H9 (cell line): ENCODE measurements at regions not wholly inside any gene's neighbourhood (a gene's known extent, or its start where the extent isn't known, plus 50 kb on each side); places are given as distances from the start of the nearest gene placed in this dataset.

ENCODE experiments used
- DNase-seq: peaks from one replicate; pipeline ENCODE4 v3.0.0-alpha.2; 2017
- H2AFZ ChIP-seq: one replicate; pipeline ENCODE4 v1.6.1; 2013; ENCODE audit warnings: mild to moderate bottlenecking, low read length, control low read depth, moderate library complexity
- H2AK5ac ChIP-seq: 2 replicates; pipeline ENCODE4 v1.6.1; 2013; ENCODE audit warnings: low read length, control low read depth, mixed read lengths; ENCODE audit not compliant: insufficient read length
- H2BK120ac ChIP-seq: one replicate; pipeline ENCODE4 v1.6.1; 2013; ENCODE audit warnings: low read depth, mild to moderate bottlenecking, low read length, control low read depth, inconsistent platforms; ENCODE audit not compliant: poor library complexity, severe bottlenecking
- H2BK12ac ChIP-seq: 2 replicates; pipeline ENCODE4 v1.6.1; 2013; ENCODE audit warnings: low read length, control low read depth, mixed read lengths, low read depth; ENCODE audit not compliant: insufficient read length
- H2BK15ac ChIP-seq: 2 replicates; pipeline ENCODE4 v1.6.1; 2013; ENCODE audit warnings: low read depth, low read length, control low read depth
- H2BK20ac ChIP-seq: one replicate; pipeline ENCODE4 v1.6.1; 2013; ENCODE audit warnings: low read depth, mild to moderate bottlenecking, low read length, control low read depth, inconsistent platforms; ENCODE audit not compliant: poor library complexity, severe bottlenecking
- H2BK5ac ChIP-seq: 2 replicates; pipeline ENCODE4 v1.6.1; 2013; ENCODE audit warnings: low read length, control low read depth, mixed read lengths; ENCODE audit not compliant: insufficient read length
- H3K14ac ChIP-seq: 2 replicates; pipeline ENCODE4 v1.6.1; 2013; ENCODE audit warnings: low read length, control low read depth; ENCODE audit not compliant: insufficient read depth
- H3K18ac ChIP-seq: 2 replicates; pipeline ENCODE4 v1.6.1; 2013; ENCODE audit warnings: low read depth, mild to moderate bottlenecking, mixed read lengths, low read length, control low read depth; ENCODE audit not compliant: insufficient read length
- H3K23ac ChIP-seq: 2 replicates; pipeline ENCODE4 v1.6.1; 2013; ENCODE audit warnings: low read length, control low read depth, mixed read lengths, low read depth; ENCODE audit not compliant: insufficient read length
- H3K23me2 ChIP-seq: 2 replicates; pipeline ENCODE4 v1.6.1; 2013; ENCODE audit warnings: low read depth, mild to moderate bottlenecking, mixed read lengths, low read length, control low read depth; ENCODE audit not compliant: insufficient read length, poor library complexity, severe bottlenecking
- H3K27ac ChIP-seq: 2 replicates; pipeline ENCODE4 v1.5.1; 2013; ENCODE audit warnings: low read length, control low read depth, mixed read lengths, low read depth; ENCODE audit not compliant: insufficient read length
- H3K27me3 ChIP-seq: 2 replicates; pipeline ENCODE4 v1.6.1; 2013; ENCODE audit warnings: low read length, control low read depth, inconsistent platforms; ENCODE audit not compliant: insufficient read depth
- H3K4ac ChIP-seq: 2 replicates; pipeline ENCODE4 v1.6.1; 2013; ENCODE audit warnings: low read depth, mild to moderate bottlenecking, control low read depth, inconsistent platforms, low read length, moderate library complexity
- H3K4me1 ChIP-seq: 2 replicates; pipeline ENCODE4 v1.6.1; 2013; ENCODE audit warnings: low read length, control low read depth, inconsistent platforms; ENCODE audit not compliant: insufficient read depth
- H3K4me2 ChIP-seq: 2 replicates; pipeline ENCODE4 v1.6.1; 2013; ENCODE audit warnings: low read length, control low read depth, mixed read lengths; ENCODE audit not compliant: insufficient read length, insufficient read depth
- H3K56ac ChIP-seq: 2 replicates; pipeline ENCODE4 v1.6.1; 2013; ENCODE audit warnings: low read depth, mild to moderate bottlenecking, mixed read lengths, low read length, control low read depth; ENCODE audit not compliant: insufficient read length
- H3K79me1 ChIP-seq: 2 replicates; pipeline ENCODE4 v1.6.1; 2013; ENCODE audit warnings: low read depth, mild to moderate bottlenecking, moderate library complexity, low read length, control low read depth, inconsistent platforms; ENCODE audit not compliant: insufficient read depth, poor library complexity, severe bottlenecking
- H3K79me2 ChIP-seq: 2 replicates; pipeline ENCODE4 v1.6.1; 2013; ENCODE audit warnings: low read length, control low read depth, inconsistent platforms; ENCODE audit not compliant: insufficient read depth
- H3K9ac ChIP-seq: 2 replicates; pipeline ENCODE4 v1.6.1; 2013; ENCODE audit warnings: low read length, control low read depth, mixed read lengths; ENCODE audit not compliant: insufficient read length; ENCODE audit errors: extremely low read depth
- H3K9me3 ChIP-seq: one replicate; pipeline ENCODE4 v1.6.1; 2013; ENCODE audit warnings: low read depth, low read length, inconsistent platforms; ENCODE audit not compliant: control insufficient read depth
- H3T11ph ChIP-seq: one replicate; pipeline ENCODE4 v1.6.1; 2013; ENCODE audit warnings: mild to moderate bottlenecking, low read length, control low read depth, inconsistent platforms
- H4K20me1 ChIP-seq: one replicate; pipeline ENCODE4 v1.6.1; 2013; ENCODE audit not compliant: control insufficient read depth, insufficient read length, insufficient read depth
- H4K5ac ChIP-seq: 2 replicates; pipeline ENCODE4 v1.6.1; 2013; ENCODE audit warnings: low read depth, mild to moderate bottlenecking, mixed read lengths, low read length, control low read depth; ENCODE audit not compliant: insufficient read length
- H4K8ac ChIP-seq: replicated peaks from 2 replicates; pipeline ENCODE4 v1.6.1; 2013; ENCODE audit warnings: low read length, control low read depth, mixed read lengths, low read depth; ENCODE audit not compliant: insufficient read length
- H4K91ac ChIP-seq: 2 replicates; pipeline ENCODE4 v1.6.1; 2013; ENCODE audit warnings: low read depth, mild to moderate bottlenecking, moderate library complexity, mixed read lengths, low read length, control low read depth; ENCODE audit not compliant: insufficient read length
- H3K27ac Mint-ChIP-seq, 3 experiments: 2 replicates in 2 of 3; 3 replicates in 1 of 3; pipeline ENCODE4 v1.8.0; 2020 to 2021; ENCODE audit warnings: mixed read lengths in 3 of 3, mild to moderate bottlenecking in 1 of 3, moderate library complexity in 1 of 3
- H3K27me3 Mint-ChIP-seq: 2 replicates; pipeline ENCODE4 v1.8.0; 2021; ENCODE audit warnings: low read depth, mild to moderate bottlenecking, moderate library complexity, mixed read lengths
- H3K36me3 Mint-ChIP-seq, 3 experiments: 2 replicates in 2 of 3; 3 replicates in 1 of 3; pipeline ENCODE4 v1.8.0; 2020 to 2021; ENCODE audit warnings: low read depth in 3 of 3, mixed read lengths in 3 of 3; ENCODE audit not compliant: insufficient read depth in 1 of 3
- H3K4me1 Mint-ChIP-seq, 2 experiments: 2 replicates each; pipeline ENCODE4 v1.8.0; 2020; ENCODE audit warnings: mixed read lengths in 2 of 2
- H3K4me3 Mint-ChIP-seq, 2 experiments: 2 replicates in 1 of 2; 3 replicates in 1 of 2; pipeline ENCODE4 v1.8.0; 2020 to 2021; ENCODE audit warnings: mild to moderate bottlenecking in 2 of 2, mixed read lengths in 2 of 2, moderate library complexity in 1 of 2
- H3K9me3 Mint-ChIP-seq, 2 experiments: 2 replicates in 1 of 2; 3 replicates in 1 of 2; pipeline ENCODE4 v1.8.0; 2020; ENCODE audit warnings: mild to moderate bottlenecking in 2 of 2, mixed read lengths in 2 of 2, moderate library complexity in 1 of 2
- TF ChIP-seq, protein P1 (sequence below): fragments of 200-600 bp; sonication (generic); conservative IDR thresholded peaks from 3 replicates; pipeline ENCODE4 v1.8.0; 2021; ENCODE audit warnings: antibody characterized with exemption, mild to moderate bottlenecking

DNA sequence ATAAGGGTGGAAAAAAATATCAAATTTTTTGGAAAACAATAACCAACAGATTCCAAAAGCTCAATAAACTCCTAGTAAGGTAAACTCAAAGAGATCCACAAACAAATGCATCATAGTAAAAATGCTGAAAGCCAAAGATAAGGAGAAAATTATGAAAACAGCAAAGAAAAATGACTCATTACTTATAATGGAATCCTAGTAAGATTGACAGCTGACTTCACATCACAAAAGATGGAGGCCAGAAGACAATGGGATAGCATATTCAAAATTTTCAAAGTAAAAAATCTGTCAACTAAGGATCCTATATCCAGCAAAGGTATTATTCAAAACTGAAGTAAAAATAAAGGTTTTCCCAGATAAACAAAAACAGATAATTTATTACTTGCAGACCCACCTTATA is 183.4 kb upstream of the VIPR2 start:
- Histone ChIP-seq H2AFZ (no peak overlapping the region), H3K9me3 (peaks cover 32% of the 10 kb centered on the region)

More for the DNA sequence above, 183.4 kb upstream of the VIPR2 start:
- H3K79me1 ChIP-seq, result no peaks in the 10 kb centered on the region
- no peaks in the 10 kb centered on the region for H3K27me3 ChIP-seq
- no peak overlapping the region for H3K4ac ChIP-seq
- Mint-ChIP-seq H3K9me3 (peaks cover 45 to 79% of the 10 kb centered on the region in 2 experiments), H3K27me3 (no peaks in the 10 kb centered on the region), H3K4me3 (no peak overlapping the region), H3K27ac (no peak overlapping the region), H3K36me3 (peaks cover 0 to 22% (median 4%) of the 10 kb centered on the region in 3 experiments; a peak in 6 of 7 replicates), H3K4me1 (no peaks in the 10 kb centered on the region)
- H2BK15ac ChIP-seq, result no peak overlapping the region
- TF ChIP-seq, protein P1, sequence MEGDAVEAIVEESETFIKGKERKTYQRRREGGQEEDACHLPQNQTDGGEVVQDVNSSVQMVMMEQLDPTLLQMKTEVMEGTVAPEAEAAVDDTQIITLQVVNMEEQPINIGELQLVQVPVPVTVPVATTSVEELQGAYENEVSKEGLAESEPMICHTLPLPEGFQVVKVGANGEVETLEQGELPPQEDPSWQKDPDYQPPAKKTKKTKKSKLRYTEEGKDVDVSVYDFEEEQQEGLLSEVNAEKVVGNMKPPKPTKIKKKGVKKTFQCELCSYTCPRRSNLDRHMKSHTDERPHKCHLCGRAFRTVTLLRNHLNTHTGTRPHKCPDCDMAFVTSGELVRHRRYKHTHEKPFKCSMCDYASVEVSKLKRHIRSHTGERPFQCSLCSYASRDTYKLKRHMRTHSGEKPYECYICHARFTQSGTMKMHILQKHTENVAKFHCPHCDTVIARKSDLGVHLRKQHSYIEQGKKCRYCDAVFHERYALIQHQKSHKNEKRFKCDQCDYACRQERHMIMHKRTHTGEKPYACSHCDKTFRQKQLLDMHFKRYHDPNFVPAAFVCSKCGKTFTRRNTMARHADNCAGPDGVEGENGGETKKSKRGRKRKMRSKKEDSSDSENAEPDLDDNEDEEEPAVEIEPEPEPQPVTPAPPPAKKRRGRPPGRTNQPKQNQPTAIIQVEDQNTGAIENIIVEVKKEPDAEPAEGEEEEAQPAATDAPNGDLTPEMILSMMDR, result no peak
- H3K9ac ChIP-seq, result no peak overlapping the region
- no peak overlapping the region for H4K5ac ChIP-seq
- no peaks in the 10 kb centered on the region for H3K79me2 ChIP-seq
- no peak overlapping the region for H4K8ac ChIP-seq
- H2BK120ac ChIP-seq, result no peak overlapping the region
- DNase-seq, result no peak
- H2BK12ac ChIP-seq, result no peak overlapping the region
- no peak overlapping the region for H3K23ac ChIP-seq
- no peak overlapping the region for H4K91ac ChIP-seq
- no peak overlapping the region for H3K27ac ChIP-seq
- no peak overlapping the region for H3K56ac ChIP-seq
- no peaks in the 10 kb centered on the region for H3K23me2 ChIP-seq
- H2BK5ac ChIP-seq, result no peak overlapping the region
- no peak overlapping the region for H3T11ph ChIP-seq
- no peaks in the 10 kb centered on the region for H3K4me1 ChIP-seq
- H3K14ac ChIP-seq, result no peak overlapping the region
- no peak overlapping the region for H3K18ac ChIP-seq
- H3K4me2 ChIP-seq, result no peak overlapping the region
- H4K20me1 ChIP-seq, result no peaks in the 10 kb centered on the region
- no peak overlapping the region for H2AK5ac ChIP-seq
- no peak overlapping the region for H2BK20ac ChIP-seq
